Stomach (tissue), 4 donors: ENCODE measurements at regions not wholly inside any gene's neighbourhood (a gene's known extent, or its start where the extent isn't known, plus 50 kb on each side); places are given as distances from the start of the nearest gene placed in this dataset.

Experiments
- POLR2AphosphoS5 ChIP-seq, 3 donors: sonication (generic); formaldehyde crosslinking; IDR thresholded peaks; one replicate each; pipeline ENCODE4 v1.6.1; 2016; ENCODE audit warnings: antibody characterized with exemption in 3 of 3
- TF ChIP-seq, protein P1 (sequence below), 7 experiments: fragments of 450-650 bp in 4 of 7; fragments of 200-600 bp in 3 of 7; sonication (generic) in 3 of 7; IDR thresholded peaks; one replicate each; pipeline ENCODE4 v1.5.1; 2016 to 2019; ENCODE audit warnings: antibody characterized with exemption in 7 of 7, control low read depth in 2 of 7, mild to moderate bottlenecking in 1 of 7

- no peak for TF ChIP-seq POLR2AphosphoS5 (IDR thresholded peaks at IDR 0.05)
- TF ChIP-seq, protein P1, sequence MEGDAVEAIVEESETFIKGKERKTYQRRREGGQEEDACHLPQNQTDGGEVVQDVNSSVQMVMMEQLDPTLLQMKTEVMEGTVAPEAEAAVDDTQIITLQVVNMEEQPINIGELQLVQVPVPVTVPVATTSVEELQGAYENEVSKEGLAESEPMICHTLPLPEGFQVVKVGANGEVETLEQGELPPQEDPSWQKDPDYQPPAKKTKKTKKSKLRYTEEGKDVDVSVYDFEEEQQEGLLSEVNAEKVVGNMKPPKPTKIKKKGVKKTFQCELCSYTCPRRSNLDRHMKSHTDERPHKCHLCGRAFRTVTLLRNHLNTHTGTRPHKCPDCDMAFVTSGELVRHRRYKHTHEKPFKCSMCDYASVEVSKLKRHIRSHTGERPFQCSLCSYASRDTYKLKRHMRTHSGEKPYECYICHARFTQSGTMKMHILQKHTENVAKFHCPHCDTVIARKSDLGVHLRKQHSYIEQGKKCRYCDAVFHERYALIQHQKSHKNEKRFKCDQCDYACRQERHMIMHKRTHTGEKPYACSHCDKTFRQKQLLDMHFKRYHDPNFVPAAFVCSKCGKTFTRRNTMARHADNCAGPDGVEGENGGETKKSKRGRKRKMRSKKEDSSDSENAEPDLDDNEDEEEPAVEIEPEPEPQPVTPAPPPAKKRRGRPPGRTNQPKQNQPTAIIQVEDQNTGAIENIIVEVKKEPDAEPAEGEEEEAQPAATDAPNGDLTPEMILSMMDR (IDR thresholded peaks at IDR 0.05) = no peak
Measured at GRCh38 chr9:91477106-91477505, 53.5 kb upstream of the NFIL3 start.
